ENCODE measurements at regions not wholly inside any gene's neighbourhood (a gene's known extent, or its start where the extent isn't known, plus 50 kb on each side); places are given as distances from the start of the nearest gene placed in this dataset.

- TF ChIP-seq CTCF (IDR thresholded peaks at IDR 0.05): no peak
Measured at GRCh38 chr20:47929368-47930115, 144.3 kb upstream of the SULF2 start.

DNA sequence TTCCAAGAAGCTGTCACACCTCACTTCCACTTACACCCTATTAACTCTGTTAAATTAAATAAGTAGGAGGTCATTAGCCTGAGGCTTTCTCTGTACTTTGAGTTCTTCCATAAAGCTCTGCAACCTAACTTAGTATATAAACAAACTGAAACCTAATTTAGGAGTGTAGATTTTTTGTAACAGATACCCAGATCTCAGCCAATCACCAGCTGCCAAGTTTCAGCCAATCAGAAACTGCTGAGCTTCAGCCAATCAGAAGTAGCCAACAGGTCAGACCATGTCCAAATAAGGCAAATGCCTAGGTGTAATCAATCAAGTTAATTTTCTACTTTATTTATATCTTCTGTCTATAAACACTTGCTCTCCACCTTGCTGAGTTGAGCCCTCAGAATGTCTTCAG lies 142.7 kb upstream of the SULF2 start:
- no peak for TF ChIP-seq CTCF (IDR thresholded peaks at IDR 0.05)

DNA sequence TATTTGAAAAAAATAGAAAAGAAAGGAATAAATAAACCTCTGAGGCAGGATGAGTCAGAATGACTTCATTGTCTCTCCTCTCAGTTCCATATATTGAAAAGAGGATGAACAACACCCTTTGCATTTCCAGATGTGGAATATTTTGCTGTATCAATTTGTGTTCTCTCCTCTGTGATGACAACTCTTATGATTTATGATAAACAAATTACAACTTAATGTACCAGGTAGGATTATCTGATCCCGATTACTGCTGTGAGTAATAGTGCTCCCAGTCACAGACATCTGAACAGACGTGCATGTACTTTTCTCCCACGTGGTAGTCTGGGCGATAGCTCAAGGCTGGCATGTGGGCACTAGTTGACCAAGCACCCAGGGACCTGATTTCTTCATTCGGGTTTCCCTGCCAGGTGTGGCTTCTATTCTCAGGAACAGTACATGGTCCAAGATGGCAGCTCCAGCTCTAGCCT lies 142.1 kb upstream of the SULF2 start:
- no peak for TF ChIP-seq CTCF (IDR thresholded peaks at IDR 0.05)

DNA sequence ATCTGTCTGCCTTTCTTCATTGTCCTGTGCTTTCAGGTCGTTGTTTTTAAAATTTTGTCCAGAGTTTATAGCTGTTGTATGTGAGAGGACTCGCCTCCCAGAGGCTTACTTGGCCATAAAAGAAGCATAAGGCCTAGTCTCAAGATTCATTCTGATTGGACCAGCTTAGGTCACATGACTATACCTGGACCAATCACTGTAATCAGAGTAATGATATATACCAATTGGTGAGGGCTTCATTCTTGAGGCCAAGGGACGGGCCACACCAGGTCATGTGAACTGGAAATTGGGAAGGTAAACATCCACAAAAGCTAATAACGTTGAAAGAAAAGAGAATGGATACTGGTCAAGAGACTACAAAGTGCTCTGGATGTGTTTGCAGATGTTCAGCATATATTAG lies 141.4 kb upstream of the SULF2 start:
- TF ChIP-seq CTCF (IDR thresholded peaks at IDR 0.05): no peak

GRCh38 chr20:47925593-47925992 lies 140.3 kb upstream of the SULF2 start:
- TF ChIP-seq CTCF (IDR thresholded peaks at IDR 0.05): no peak

GRCh38 chr20:47922269-47922668 lies 137.0 kb upstream of the SULF2 start:
- no peak for TF ChIP-seq CTCF (IDR thresholded peaks at IDR 0.05)

GRCh38 chr20:47921408-47921807 lies 136.1 kb upstream of the SULF2 start:
- TF ChIP-seq CTCF (IDR thresholded peaks at IDR 0.05): no peak
